ENCODE measurements at regions not wholly inside any gene's neighbourhood (a gene's known extent, or its start where the extent isn't known, plus 50 kb on each side); places are given as distances from the start of the nearest gene placed in this dataset.
"Not testable (repeated sequence)": the region's sequence is repeated elsewhere in the genome, so short reads cannot be mapped to it uniquely, and the experiment has no call there.

DNA sequence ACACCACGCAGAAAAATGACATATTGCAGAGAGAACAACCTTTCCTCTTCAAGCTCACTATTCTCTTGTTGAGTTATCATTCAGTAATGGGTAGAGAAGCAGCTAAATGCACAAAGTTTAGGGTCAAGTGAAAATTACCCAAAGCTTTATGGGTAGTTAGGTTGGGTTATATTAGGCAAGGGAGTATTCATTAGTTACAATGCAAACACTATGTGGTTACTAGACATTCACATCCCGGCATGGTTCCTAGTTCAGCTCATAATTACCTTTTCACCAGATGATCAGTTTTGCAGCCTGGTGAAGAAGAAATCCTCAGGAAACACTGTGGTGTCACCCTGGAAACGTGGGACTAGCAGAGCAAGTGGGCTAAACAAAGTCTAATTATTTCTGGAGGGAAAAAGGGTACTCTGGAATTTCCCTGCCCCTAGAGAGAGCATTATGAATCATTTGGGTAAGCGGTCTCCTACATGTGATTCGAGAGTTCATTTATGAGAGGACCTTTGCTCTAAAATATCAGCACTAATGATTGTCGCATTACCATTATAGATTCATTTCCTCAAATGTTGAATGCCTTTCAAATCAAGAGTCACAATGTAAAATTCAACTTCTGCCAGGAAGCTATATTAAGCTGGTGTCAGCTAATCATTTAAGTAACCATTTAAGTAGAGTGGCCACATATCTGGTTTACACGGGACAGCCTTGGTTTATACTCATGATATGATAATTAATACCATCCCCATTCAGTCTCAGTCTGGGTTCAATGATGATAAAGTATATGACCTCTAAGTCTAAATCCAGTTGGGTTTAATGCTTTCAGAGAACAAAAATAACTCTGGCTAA lies 1208.0 kb downstream of the DIAPH3 start:
- Histone ChIP-seq H3K27me3 (ENCODE audit: insufficient read depth, poor library complexity, severe bottlenecking) (no peaks in the 10 kb centered on the region), H3K27ac (replicated peaks) (no peak overlapping the region), H3K4me3 (replicated peaks; ENCODE audit: insufficient read depth, low read length) (no peak overlapping the region)
- no peak for TF ChIP-seq GABPA (IDR thresholded peaks at IDR 0.05; ENCODE audit: low read depth)
- TF ChIP-seq, protein P1, sequence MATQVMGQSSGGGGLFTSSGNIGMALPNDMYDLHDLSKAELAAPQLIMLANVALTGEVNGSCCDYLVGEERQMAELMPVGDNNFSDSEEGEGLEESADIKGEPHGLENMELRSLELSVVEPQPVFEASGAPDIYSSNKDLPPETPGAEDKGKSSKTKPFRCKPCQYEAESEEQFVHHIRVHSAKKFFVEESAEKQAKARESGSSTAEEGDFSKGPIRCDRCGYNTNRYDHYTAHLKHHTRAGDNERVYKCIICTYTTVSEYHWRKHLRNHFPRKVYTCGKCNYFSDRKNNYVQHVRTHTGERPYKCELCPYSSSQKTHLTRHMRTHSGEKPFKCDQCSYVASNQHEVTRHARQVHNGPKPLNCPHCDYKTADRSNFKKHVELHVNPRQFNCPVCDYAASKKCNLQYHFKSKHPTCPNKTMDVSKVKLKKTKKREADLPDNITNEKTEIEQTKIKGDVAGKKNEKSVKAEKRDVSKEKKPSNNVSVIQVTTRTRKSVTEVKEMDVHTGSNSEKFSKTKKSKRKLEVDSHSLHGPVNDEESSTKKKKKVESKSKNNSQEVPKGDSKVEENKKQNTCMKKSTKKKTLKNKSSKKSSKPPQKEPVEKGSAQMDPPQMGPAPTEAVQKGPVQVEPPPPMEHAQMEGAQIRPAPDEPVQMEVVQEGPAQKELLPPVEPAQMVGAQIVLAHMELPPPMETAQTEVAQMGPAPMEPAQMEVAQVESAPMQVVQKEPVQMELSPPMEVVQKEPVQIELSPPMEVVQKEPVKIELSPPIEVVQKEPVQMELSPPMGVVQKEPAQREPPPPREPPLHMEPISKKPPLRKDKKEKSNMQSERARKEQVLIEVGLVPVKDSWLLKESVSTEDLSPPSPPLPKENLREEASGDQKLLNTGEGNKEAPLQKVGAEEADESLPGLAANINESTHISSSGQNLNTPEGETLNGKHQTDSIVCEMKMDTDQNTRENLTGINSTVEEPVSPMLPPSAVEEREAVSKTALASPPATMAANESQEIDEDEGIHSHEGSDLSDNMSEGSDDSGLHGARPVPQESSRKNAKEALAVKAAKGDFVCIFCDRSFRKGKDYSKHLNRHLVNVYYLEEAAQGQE (IDR thresholded peaks at IDR 0.05; ENCODE audit: insufficient replicate concordance, low read depth), result no peak
- TF ChIP-seq, protein P2, sequence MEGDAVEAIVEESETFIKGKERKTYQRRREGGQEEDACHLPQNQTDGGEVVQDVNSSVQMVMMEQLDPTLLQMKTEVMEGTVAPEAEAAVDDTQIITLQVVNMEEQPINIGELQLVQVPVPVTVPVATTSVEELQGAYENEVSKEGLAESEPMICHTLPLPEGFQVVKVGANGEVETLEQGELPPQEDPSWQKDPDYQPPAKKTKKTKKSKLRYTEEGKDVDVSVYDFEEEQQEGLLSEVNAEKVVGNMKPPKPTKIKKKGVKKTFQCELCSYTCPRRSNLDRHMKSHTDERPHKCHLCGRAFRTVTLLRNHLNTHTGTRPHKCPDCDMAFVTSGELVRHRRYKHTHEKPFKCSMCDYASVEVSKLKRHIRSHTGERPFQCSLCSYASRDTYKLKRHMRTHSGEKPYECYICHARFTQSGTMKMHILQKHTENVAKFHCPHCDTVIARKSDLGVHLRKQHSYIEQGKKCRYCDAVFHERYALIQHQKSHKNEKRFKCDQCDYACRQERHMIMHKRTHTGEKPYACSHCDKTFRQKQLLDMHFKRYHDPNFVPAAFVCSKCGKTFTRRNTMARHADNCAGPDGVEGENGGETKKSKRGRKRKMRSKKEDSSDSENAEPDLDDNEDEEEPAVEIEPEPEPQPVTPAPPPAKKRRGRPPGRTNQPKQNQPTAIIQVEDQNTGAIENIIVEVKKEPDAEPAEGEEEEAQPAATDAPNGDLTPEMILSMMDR (IDR thresholded peaks at IDR 0.05; ENCODE audit: insufficient read depth, low read length), result no peak
- TF ChIP-seq SPI1 (IDR thresholded peaks at IDR 0.05; ENCODE audit: borderline replicate concordance, low read depth), result no peak
- TF ChIP-seq POLR2AphosphoS5 (IDR thresholded peaks at IDR 0.05; ENCODE audit: low read depth), result no peak
- DNase-seq (ENCODE audit: low read depth in 1 of 2, low spot score in 1 of 2), result no peak

DNA sequence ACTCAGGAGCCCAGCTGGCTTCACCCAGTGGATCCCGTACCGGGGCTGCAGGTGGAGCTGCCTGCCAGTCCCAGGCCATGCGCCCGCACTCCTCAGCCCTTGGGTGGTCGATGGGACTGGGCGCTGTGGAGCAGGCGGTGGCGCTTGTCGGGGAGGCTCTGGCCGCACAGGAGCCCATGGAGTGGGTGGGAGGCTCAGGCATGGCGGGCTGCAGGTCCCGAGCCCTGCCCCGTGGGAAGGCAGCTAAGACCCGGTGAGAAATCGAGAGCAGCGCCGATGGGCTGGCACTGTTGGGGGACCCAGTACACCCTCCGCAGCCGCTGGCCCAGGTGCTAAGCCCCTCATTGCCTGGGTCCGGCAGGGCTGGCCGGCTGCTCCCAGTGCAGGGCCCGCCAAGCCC lies 1205.6 kb downstream of the DIAPH3 start:
- not testable (repeated sequence) for H3K27me3 ChIP-seq (ENCODE audit: insufficient read depth, poor library complexity, severe bottlenecking); DNase-seq (ENCODE audit: low read depth in 1 of 2, low spot score in 1 of 2); H3K4me3 ChIP-seq (replicated peaks; ENCODE audit: insufficient read depth, low read length); H3K27ac ChIP-seq (replicated peaks)

DNA sequence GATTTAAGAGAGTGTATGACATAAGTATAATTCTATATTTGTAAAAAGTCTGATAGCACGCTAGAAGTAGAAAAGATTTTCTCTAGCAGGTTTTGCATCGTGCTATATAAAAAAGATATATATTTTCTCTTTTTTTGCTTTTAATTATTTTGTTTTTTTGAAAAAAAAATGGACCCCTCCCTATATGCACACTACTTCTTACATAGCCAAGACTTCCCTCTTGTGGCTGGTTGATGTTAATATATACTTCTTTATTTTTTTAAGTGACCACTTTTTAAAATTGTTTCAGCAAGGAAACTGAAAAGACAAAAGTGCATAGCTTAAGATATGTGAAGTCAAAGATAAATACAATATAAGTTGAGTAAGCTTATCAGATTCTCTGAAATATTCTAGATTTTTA lies 1202.8 kb downstream of the DIAPH3 start:
- no peak overlapping the region for H3K27ac ChIP-seq (replicated peaks)
- H3K4me3 ChIP-seq (replicated peaks; ENCODE audit: insufficient read depth, low read length), result no peak overlapping the region
- TF ChIP-seq SPI1 (IDR thresholded peaks at IDR 0.05; ENCODE audit: borderline replicate concordance, low read depth), result no peak
- no peak for TF ChIP-seq POLR2AphosphoS5 (IDR thresholded peaks at IDR 0.05; ENCODE audit: low read depth)
- TF ChIP-seq, protein P1 (IDR thresholded peaks at IDR 0.05; ENCODE audit: insufficient replicate concordance, low read depth), result no peak
- TF ChIP-seq, protein P2 (IDR thresholded peaks at IDR 0.05; ENCODE audit: insufficient read depth, low read length), result no peak
- no peak for TF ChIP-seq GABPA (IDR thresholded peaks at IDR 0.05; ENCODE audit: low read depth)
- DNase-seq (ENCODE audit: low read depth in 1 of 2, low spot score in 1 of 2), result no peak
- H3K27me3 ChIP-seq (ENCODE audit: insufficient read depth, poor library complexity, severe bottlenecking), result no peaks in the 10 kb centered on the region

DNA sequence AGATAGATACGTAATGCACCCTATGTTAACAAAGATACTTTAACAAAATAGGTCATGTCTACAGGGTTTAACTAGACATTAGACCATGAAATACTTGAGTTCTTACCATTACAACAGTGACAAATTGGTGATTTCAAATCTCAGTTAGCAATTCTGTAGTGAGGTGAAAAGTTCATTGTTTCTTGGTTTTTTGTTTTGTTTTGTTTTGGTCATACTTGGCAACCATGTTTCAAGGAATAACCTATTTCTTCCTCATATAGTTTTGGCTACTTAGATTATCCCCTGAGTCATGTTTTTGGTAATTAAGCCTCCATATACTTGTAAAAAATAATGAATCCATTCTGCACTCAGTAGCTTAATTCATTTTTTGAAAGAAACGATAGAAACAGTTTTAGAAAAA lies 1200.4 kb downstream of the DIAPH3 start:
- H3K4me3 ChIP-seq (replicated peaks; ENCODE audit: insufficient read depth, low read length), result no peak overlapping the region
- no peak for DNase-seq (ENCODE audit: low read depth in 1 of 2, low spot score in 1 of 2)
- TF ChIP-seq, protein P1 (IDR thresholded peaks at IDR 0.05; ENCODE audit: insufficient replicate concordance, low read depth), result no peak
- TF ChIP-seq SPI1 (IDR thresholded peaks at IDR 0.05; ENCODE audit: borderline replicate concordance, low read depth) (no peak), GABPA (IDR thresholded peaks at IDR 0.05; ENCODE audit: low read depth) (no peak), POLR2AphosphoS5 (IDR thresholded peaks at IDR 0.05; ENCODE audit: low read depth) (no peak)
- TF ChIP-seq, protein P2 (IDR thresholded peaks at IDR 0.05; ENCODE audit: insufficient read depth, low read length), result no peak
- no peaks in the 10 kb centered on the region for H3K27me3 ChIP-seq (ENCODE audit: insufficient read depth, poor library complexity, severe bottlenecking)
- no peak overlapping the region for H3K27ac ChIP-seq (replicated peaks)

All from HL-60 (cell line).